K562 (cell line): ENCODE measurements at regions not wholly inside any gene's neighbourhood (a gene's known extent, or its start where the extent isn't known, plus 50 kb on each side); places are given as distances from the start of the nearest gene placed in this dataset.

Source experiments
- ATAC-seq: fragments of 200-7000 bp; cut with Tn5 transposase; 3 replicates; pipeline ENCODE4 v1.9.1; 2020; ENCODE audit warnings: moderate library complexity
- BruUV-seq: library from RNA; stranded (reverse); fragments of 400-500 nt; replicated peaks from 2 replicates; lab custom pipeline; 2021; lab: Mats Ljungman, UMichigan
- CTCF ChIA-PET: fragments of 300-600 bp; formaldehyde crosslinking; extraction: SDS; loops from one replicate; lab custom pipeline; 2021; ENCODE audit warnings: low intra/inter-chr PET ratio; lab: Yijun Ruan, JAX
- POLR2A ChIA-PET: fragments of 300-600, 350-650 bp; sonication (Branson Sonifier 250); formaldehyde crosslinking; extraction: SDS; loops from one replicate; lab custom pipeline; 2021; ENCODE audit warnings: antibody characterized with exemption, inconsistent platforms; lab: Yijun Ruan, JAX
- DNase-seq, 4 experiments: peaks; one replicate each; pipeline versions ENCODE4 v3.0.0 to v3.0.0-alpha.2; 2011 to 2018; ENCODE audit warnings: low spot score in 3 of 4, mixed read lengths in 3 of 4; ENCODE audit errors: extremely low read depth in 1 of 4
- FAIRE-seq: peaks from 2 replicates; lab custom pipeline; 2011; peaks lifted over from hg19 to GRCh38; lab: Jason Lieb, UNC
- H2AFZ ChIP-seq: 2 replicates; pipeline ENCODE4 v1.6.0; 2011; ENCODE audit warnings: low read depth, low read length, control low read depth, inconsistent platforms
- H3K27ac ChIP-seq: fragments of 200-600 bp; 3 replicates; pipeline ENCODE4 v1.8.0; 2011; ENCODE audit warnings: low read depth, mild to moderate bottlenecking, control low read depth, inconsistent platforms, low read length, moderate library complexity, mixed read lengths; ENCODE audit errors: extremely low read depth
- H3K27me3 ChIP-seq, 2 experiments: fragments of 300-600 bp in 1 of 2; 2 replicates in 1 of 2; 3 replicates in 1 of 2; pipeline versions ENCODE4 v1.6.0 to v1.8.0; 2011; ENCODE audit warnings: inconsistent platforms in 2 of 2, low read length in 2 of 2, mild to moderate bottlenecking in 1 of 2, mixed read lengths in 1 of 2, moderate library complexity in 1 of 2; ENCODE audit not compliant: control insufficient read depth in 2 of 2, insufficient read depth in 2 of 2
- H3K36me3 ChIP-seq: fragments of 300-600 bp; 3 replicates; pipeline ENCODE4 v1.8.0; 2011; ENCODE audit warnings: mild to moderate bottlenecking, low read length, inconsistent platforms; ENCODE audit not compliant: control insufficient read depth, insufficient read depth
- H3K4me1 ChIP-seq, 2 experiments: fragments of 200-600 bp in 1 of 2; replicated peaks in 1 of 2; 2 replicates in 1 of 2; 3 replicates in 1 of 2; pipeline versions ENCODE4 v1.5.1 to v1.8.0; 2011; ENCODE audit warnings: inconsistent platforms in 2 of 2, low read length in 2 of 2, mild to moderate bottlenecking in 1 of 2, mixed read lengths in 1 of 2, moderate library complexity in 1 of 2; ENCODE audit not compliant: control insufficient read depth in 2 of 2, insufficient read depth in 2 of 2
- H3K4me2 ChIP-seq: 2 replicates; pipeline ENCODE4 v1.6.1; 2011; ENCODE audit warnings: low read length, control low read depth, inconsistent platforms, mixed read lengths; ENCODE audit not compliant: insufficient read depth
- H3K4me3 ChIP-seq: fragments of 200-600 bp; sonication (generic), shearing (Covaris generic); 2 replicates; pipeline ENCODE4 v1.5.1; 2016; ENCODE audit warnings: control low read depth, inconsistent platforms
- H3K79me2 ChIP-seq: fragments of 200-600 bp; 3 replicates; pipeline ENCODE4 v1.8.0; 2011; ENCODE audit warnings: low read length, inconsistent platforms; ENCODE audit not compliant: control insufficient read depth, insufficient read depth
- H3K9ac ChIP-seq, 2 experiments: 2 replicates each; pipeline versions ENCODE4 v1.6.0 to v1.6.1; 2011; ENCODE audit warnings: low read depth in 2 of 2, low read length in 2 of 2, control low read depth in 1 of 2, inconsistent platforms in 1 of 2, mild to moderate bottlenecking in 1 of 2, mixed read lengths in 1 of 2; ENCODE audit not compliant: insufficient read depth in 1 of 2
- H3K9me1 ChIP-seq: one replicate; pipeline ENCODE4 v1.6.0; 2011; ENCODE audit warnings: inconsistent platforms, mild to moderate bottlenecking, low read length, moderate library complexity; ENCODE audit not compliant: control insufficient read depth, insufficient read depth
- H3K9me3 ChIP-seq: replicated peaks from 2 replicates; pipeline ENCODE4 v1.5.1; 2011; ENCODE audit warnings: low read depth, low read length, inconsistent platforms; ENCODE audit not compliant: control insufficient read depth, insufficient read depth
- H4K20me1 ChIP-seq: replicated peaks from 2 replicates; pipeline ENCODE4 v1.6.1; 2011; ENCODE audit warnings: low read length, inconsistent platforms, mixed read lengths; ENCODE audit not compliant: control insufficient read depth, insufficient read depth
- NR2C2 ChIP-seq, 2 experiments: fragments of 200-800 bp in 1 of 2; sonication (Bioruptor generic) in 1 of 2; sonication (generic) in 1 of 2; formaldehyde crosslinking in 1 of 2; IDR thresholded peaks; 2 replicates each; pipeline versions ENCODE4 v1.6.1 to v1.8.0; 2016 to 2022; ENCODE audit warnings: mild to moderate bottlenecking in 1 of 2, missing compliant biosample characterization in 1 of 2, missing genetic modification characterization in 1 of 2, missing genetic modification reagents in 1 of 2
- PHB ChIP-seq: fragments of 250-450 bp; sonication (Bioruptor Pico); IDR thresholded peaks from 2 replicates; pipeline ENCODE4 v1.5.0; 2021
- SAP30 ChIP-seq: fragments of 200-600 bp; sonication (generic); IDR thresholded peaks from 2 replicates; pipeline ENCODE4 v1.6.1; 2012; ENCODE audit warnings: borderline replicate concordance, low read depth, mild to moderate bottlenecking, moderate library complexity, low read length, control low read depth, inconsistent platforms; ENCODE audit not compliant: insufficient read depth, poor library complexity, severe bottlenecking
- SP1 ChIP-seq: sonication (generic); formaldehyde crosslinking; IDR thresholded peaks from 2 replicates; pipeline ENCODE4 v1.8.1; 2022; ENCODE audit warnings: mild to moderate bottlenecking, missing genetic modification reagents
- ZBTB33 ChIP-seq: sonication (generic); formaldehyde crosslinking; IDR thresholded peaks from 2 replicates; pipeline ENCODE4 v1.8.1; 2023; ENCODE audit warnings: mild to moderate bottlenecking, missing genetic modification reagents
- WGBS: fragments of 100-300 bp; shearing (Covaris generic); methylation state at CpG from one replicate; pipeline ENCODE4 v1.1.6; 2016; ENCODE audit warnings: low coverage, mixed read lengths; ENCODE audit not compliant: insufficient coverage; ENCODE audit errors: missing lambda C conversion rate; 5-methylcytosine and 5-hydroxymethylcytosine counted together
- in situ Hi-C: fragments of 300-500 bp; cut with MboI; formaldehyde crosslinking; loops from 4 replicates; pipeline ENCODE4 v1.15.0; 2018; ENCODE audit warnings: inconsistent platforms, mixed read lengths
- intact Hi-C: fragments of 100-400 bp; cut with micrococcal nuclease; formaldehyde crosslinking; loops from 2 replicates; pipeline ENCODE4 v1.14.2; 2022

GRCh38 chr1:184237588-184237987, 149.2 kb upstream of the C1orf21 start (continued):
- no peak for TF ChIP-seq ZBTB33 (CRISPR knock-in tag)
- no peak for TF ChIP-seq PHB (CRISPR knock-in tag)
- TF ChIP-seq NR2C2 (CRISPR knock-in tag; IDR thresholded peaks at IDR 0.05), result no peak
- no peak for TF ChIP-seq NR2C2 (tag; IDR thresholded peaks at IDR 0.05)

GRCh38 chr1:184241446-184241845, 145.4 kb upstream of the C1orf21 start:
- Histone ChIP-seq H3K36me3 (no peaks in the 10 kb centered on the region), H3K4me1 (no peaks in the 10 kb centered on the region; a peak in 1 of 5 replicates), H3K4me2 (no peak overlapping the region), H4K20me1 (no peaks in the 10 kb centered on the region), H3K4me3 (no peak overlapping the region), H3K27me3 (no peaks in the 10 kb centered on the region), H3K9me1 (no peaks in the 10 kb centered on the region), H3K9me3 (no peaks in the 10 kb centered on the region), H3K79me2 (no peaks in the 10 kb centered on the region), H2AFZ (no peak overlapping the region), H3K9ac (no peak overlapping the region), H3K27ac (no peak overlapping the region)
- in situ Hi-C loops, result no loop called here
- FAIRE-seq, result no peak
- TF ChIP-seq SAP30, result no peak
- TF ChIP-seq SP1 (CRISPR knock-in tag), result no peak
- WGBS, result 2% methylated on average over 2 of the region's 2 CpGs
- DNase-seq, result no peak
- intact Hi-C loops, result loop anchor here (10.0 kb wide), 1 partner anchor 423 kb away; no protein-coding TSS in a partner anchor
- BruUV-seq, result no TSS peak
- ChIA-PET CTCF (no interaction called here), POLR2A (no interaction called here)
- no peak for ATAC-seq
